HCT116 (cell line): ENCODE measurements at regions not wholly inside any gene's neighbourhood (a gene's known extent, or its start where the extent isn't known, plus 50 kb on each side); places are given as distances from the start of the nearest gene placed in this dataset.

Experiments used
- CBX3 ChIP-seq: IDR thresholded peaks from 2 replicates; pipeline ENCODE4 v1.6.1; 2012; ENCODE audit warnings: low read depth
- ELF1 ChIP-seq: IDR thresholded peaks from 2 replicates; pipeline ENCODE4 v1.6.1; 2012; ENCODE audit warnings: low read depth, borderline replicate concordance
- EZH2 ChIP-seq: fragments of 200-600 bp; sonication (generic); IDR thresholded peaks from 2 replicates; pipeline ENCODE4 v1.6.1; 2017; ENCODE audit warnings: antibody characterized with exemption, mixed run types
- JUND ChIP-seq: IDR thresholded peaks from 2 replicates; pipeline ENCODE4 v1.6.1; 2012
- POLR2A ChIP-seq: IDR thresholded peaks from 2 replicates; pipeline ENCODE4 v1.7.0; 2011; ENCODE audit warnings: borderline replicate concordance; ENCODE audit not compliant: insufficient read depth, insufficient read length; ENCODE audit errors: extremely low read depth
- POLR2AphosphoS5 ChIP-seq: IDR thresholded peaks from 2 replicates; pipeline ENCODE4 v1.6.1; 2011; ENCODE audit warnings: mild to moderate bottlenecking, low read depth, low read length, moderate library complexity
- RAD21 ChIP-seq: IDR thresholded peaks from 2 replicates; pipeline ENCODE4 v1.6.1; 2012; ENCODE audit warnings: low read depth, mild to moderate bottlenecking
- SIN3A ChIP-seq: IDR thresholded peaks from 2 replicates; pipeline ENCODE4 v1.6.1; 2012; ENCODE audit warnings: low read depth
- SP1 ChIP-seq: IDR thresholded peaks from 2 replicates; pipeline ENCODE4 v1.6.1; 2012; ENCODE audit warnings: low read depth
- SRF ChIP-seq: IDR thresholded peaks from 2 replicates; pipeline ENCODE4 v1.6.1; 2012; ENCODE audit warnings: low read depth
- TF ChIP-seq, protein P1 (sequence below), 3 experiments: fragments of 200-600 bp in 1 of 3; sonication (generic) in 1 of 3; IDR thresholded peaks in 2 of 3; conservative IDR thresholded peaks in 1 of 3; 2 replicates each; pipeline ENCODE4 v1.5.1; 2012 to 2017; ENCODE audit warnings: low read depth in 2 of 3, low read length in 2 of 3, antibody characterized with exemption in 1 of 3, borderline replicate concordance in 1 of 3, control low read depth in 1 of 3, mild to moderate bottlenecking in 1 of 3, mixed read lengths in 1 of 3, mixed run types in 1 of 3, moderate library complexity in 1 of 3; ENCODE audit not compliant: insufficient read depth in 1 of 3
- TF ChIP-seq, protein P2 (sequence below): IDR thresholded peaks from 2 replicates; pipeline ENCODE4 v1.6.1; 2012
- TF ChIP-seq, protein P3 (sequence below): IDR thresholded peaks from 2 replicates; pipeline ENCODE4 v1.6.1; 2011; ENCODE audit warnings: mild to moderate bottlenecking, low read length, moderate library complexity; ENCODE audit not compliant: insufficient replicate concordance; ENCODE audit errors: extremely low read depth

DNA sequence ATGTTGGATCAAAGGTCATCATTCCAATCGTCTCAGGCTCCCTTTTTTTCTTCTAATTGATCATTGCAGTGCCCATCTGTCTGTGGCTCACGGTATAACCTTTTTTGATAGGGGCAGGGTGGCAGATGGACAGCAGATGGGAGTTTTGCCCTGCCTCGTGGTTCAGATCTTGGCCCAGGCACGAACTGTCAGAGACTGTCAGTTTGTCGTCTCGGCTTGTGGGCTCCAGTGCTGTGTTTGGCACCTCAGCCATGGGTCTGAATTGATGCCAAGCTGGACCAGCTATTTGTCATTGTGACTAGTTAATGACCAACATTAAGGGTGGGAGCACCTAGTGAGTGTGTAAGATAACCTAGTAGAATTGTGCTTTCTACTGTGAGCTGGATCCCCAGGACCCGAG, 197.6 kb downstream of the PRL start:
- TF ChIP-seq SRF (no peak), EZH2 (no peak), ELF1 (no peak), POLR2A (no peak), POLR2AphosphoS5 (no peak), SP1 (no peak), CBX3 (no peak), JUND (no peak), SIN3A (no peak), RAD21 (no peak)
- TF ChIP-seq, protein P1, sequence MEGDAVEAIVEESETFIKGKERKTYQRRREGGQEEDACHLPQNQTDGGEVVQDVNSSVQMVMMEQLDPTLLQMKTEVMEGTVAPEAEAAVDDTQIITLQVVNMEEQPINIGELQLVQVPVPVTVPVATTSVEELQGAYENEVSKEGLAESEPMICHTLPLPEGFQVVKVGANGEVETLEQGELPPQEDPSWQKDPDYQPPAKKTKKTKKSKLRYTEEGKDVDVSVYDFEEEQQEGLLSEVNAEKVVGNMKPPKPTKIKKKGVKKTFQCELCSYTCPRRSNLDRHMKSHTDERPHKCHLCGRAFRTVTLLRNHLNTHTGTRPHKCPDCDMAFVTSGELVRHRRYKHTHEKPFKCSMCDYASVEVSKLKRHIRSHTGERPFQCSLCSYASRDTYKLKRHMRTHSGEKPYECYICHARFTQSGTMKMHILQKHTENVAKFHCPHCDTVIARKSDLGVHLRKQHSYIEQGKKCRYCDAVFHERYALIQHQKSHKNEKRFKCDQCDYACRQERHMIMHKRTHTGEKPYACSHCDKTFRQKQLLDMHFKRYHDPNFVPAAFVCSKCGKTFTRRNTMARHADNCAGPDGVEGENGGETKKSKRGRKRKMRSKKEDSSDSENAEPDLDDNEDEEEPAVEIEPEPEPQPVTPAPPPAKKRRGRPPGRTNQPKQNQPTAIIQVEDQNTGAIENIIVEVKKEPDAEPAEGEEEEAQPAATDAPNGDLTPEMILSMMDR (IDR thresholded peaks at IDR 0.05 in 2 of 3, conservative IDR thresholded peaks at IDR 0.05 in 1 of 3; ENCODE audit: borderline replicate concordance in 1 of 3, insufficient read depth in 1 of 3, low read depth in 2 of 3, low read length in 2 of 3): no peak
- TF ChIP-seq, protein P2, sequence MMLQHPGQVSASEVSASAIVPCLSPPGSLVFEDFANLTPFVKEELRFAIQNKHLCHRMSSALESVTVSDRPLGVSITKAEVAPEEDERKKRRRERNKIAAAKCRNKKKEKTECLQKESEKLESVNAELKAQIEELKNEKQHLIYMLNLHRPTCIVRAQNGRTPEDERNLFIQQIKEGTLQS: no peak
- TF ChIP-seq, protein P3, sequence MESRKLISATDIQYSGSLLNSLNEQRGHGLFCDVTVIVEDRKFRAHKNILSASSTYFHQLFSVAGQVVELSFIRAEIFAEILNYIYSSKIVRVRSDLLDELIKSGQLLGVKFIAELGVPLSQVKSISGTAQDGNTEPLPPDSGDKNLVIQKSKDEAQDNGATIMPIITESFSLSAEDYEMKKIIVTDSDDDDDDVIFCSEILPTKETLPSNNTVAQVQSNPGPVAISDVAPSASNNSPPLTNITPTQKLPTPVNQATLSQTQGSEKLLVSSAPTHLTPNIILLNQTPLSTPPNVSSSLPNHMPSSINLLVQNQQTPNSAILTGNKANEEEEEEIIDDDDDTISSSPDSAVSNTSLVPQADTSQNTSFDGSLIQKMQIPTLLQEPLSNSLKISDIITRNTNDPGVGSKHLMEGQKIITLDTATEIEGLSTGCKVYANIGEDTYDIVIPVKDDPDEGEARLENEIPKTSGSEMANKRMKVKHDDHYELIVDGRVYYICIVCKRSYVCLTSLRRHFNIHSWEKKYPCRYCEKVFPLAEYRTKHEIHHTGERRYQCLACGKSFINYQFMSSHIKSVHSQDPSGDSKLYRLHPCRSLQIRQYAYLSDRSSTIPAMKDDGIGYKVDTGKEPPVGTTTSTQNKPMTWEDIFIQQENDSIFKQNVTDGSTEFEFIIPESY: no peak
